GM21723 (cell line): ENCODE measurements at regions not wholly inside any gene's neighbourhood (a gene's known extent, or its start where the extent isn't known, plus 50 kb on each side); places are given as distances from the start of the nearest gene placed in this dataset.
A peak's percentile ranks its signal among the peaks of the same experiment; 100 is the strongest.
"Not testable (repeated sequence)": the region's sequence is repeated elsewhere in the genome, so short reads cannot be mapped to it uniquely, and the experiment has no call there.

Source experiments
- ATAC-seq: cut with Tn5 transposase; IDR thresholded peaks from one replicate; pipeline ENCODE4 v1.9.1; 2021; ENCODE audit warnings: mild to moderate bottlenecking, moderate library complexity; ENCODE audit not compliant: unreplicated experiment

- no peak for ATAC-seq
Measured at GRCh38 chr12:111122458-111122878, 202.1 kb upstream of the MYL2 start.

DNA sequence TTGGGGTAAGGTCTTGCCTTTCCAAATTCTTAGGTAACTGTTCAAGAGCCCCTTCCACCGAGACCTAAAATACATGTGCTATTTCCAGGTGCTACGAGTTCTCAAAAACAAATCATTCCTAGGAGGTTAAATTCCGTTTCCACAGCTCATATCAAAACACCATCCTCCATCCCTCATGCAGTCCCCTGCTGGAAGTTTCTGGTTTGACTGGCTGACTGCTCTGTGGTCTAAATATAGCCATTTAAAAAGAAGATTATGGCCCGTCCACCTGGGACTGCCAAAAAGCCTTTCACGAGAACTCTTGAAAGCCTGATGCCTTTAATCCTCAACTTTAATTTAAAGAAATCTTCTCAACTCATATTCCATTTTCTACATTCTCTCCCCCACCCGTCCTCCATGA lies 201.5 kb upstream of the MYL2 start:
- ATAC-seq, result no peak

DNA sequence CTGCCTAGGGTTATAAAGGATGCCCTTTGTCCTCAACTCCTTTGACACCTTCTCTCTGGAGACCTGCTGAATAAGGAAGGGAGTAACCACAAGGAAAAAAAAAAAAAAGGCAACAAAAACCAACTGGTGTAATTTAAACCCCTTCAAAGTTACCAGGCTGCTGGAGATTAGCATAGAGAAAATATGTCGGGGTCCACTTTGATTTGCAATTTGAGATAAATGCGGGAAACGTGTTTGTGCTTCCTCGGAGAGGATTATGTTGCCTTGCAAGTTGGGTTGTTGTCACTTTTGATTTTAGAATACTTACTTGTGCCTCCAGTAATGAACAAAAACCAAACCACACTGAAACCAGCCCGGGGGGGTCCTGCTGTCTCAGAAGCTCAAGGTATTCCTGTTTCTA lies 200.2 kb upstream of the MYL2 start:
- no peak for ATAC-seq

DNA sequence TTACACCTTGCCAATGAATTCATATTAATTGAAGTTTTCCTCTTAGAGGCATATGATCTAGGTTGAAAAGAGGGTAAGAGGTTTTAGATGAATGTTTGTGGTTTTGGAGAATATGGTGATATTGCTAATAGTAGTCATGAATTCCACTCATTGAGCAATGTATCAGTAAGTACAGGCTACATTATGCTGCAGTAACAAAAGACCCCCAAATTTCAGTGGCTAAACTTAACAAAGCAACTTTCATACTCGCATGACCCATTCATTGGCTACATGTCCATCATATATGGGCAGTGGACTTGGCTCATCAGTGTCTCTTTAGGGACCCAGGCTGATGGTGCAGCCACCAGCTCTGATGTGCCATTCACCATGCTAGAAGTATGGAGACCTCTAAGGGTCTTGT lies 196.6 kb upstream of the MYL2 start:
- ATAC-seq, result no peak

- not testable (repeated sequence) for ATAC-seq
Measured at GRCh38 chr12:111113313-111113712, 192.9 kb upstream of the MYL2 start.

DNA sequence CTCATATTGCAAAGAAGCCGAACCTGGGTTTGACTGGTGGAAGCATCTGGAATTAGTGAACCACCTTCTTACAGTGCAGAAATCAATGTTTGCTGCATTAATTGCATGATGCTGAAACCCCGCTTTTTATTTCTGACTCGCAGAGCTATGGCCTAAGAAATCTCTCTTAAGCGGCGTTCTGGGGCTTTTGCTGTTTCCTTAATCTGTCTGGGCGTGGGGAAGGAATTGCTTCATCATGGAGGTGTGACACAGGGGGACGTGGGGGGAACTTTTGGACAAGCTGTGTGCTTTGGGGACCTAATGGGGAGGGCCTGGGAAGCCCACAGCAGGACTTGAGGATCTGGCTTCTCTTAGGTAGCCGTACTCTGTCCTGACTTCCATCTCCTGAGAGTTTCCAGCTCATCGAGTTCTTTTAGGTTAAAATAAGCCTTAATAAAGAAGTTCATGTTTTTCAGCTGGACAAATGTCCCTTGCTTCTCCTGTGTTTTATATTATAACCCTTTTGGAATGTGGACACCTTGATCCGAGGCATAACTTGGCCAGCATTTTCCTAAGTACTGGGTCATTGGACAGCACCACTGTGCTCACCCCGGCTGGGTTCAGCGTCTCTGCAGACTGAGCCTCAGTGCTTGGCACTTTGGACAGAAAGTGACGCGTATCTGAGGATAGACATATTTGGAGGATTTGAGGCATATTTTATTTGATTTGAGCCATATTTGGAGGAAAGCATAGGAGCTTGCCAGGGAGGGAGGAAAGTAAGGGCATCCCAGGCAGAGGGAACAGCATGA lies 192.1 kb upstream of the MYL2 start:
- no peak for ATAC-seq

GRCh38 chr12:111111681-111112080 lies 191.3 kb upstream of the MYL2 start:
- no peak for ATAC-seq

DNA sequence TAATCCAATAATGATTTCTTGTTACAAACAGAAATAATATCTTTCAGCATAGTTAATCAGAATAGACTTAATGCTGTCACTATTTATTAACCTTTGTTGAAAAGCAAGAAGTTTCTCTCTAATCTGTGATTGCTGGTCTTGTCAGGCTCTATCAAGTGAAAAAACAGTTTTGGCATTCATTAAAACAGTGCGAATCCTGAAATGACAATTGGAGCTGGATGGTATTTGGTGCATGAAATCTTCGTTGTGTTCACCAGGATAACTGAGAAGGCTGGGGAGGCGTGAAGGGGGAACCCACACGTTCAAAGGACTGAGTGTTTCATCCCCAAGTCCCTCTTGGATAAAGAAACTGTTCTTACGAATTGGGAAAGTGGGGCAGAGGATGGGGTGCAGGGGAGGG lies 190.2 kb upstream of the MYL2 start:
- no peak for ATAC-seq

DNA sequence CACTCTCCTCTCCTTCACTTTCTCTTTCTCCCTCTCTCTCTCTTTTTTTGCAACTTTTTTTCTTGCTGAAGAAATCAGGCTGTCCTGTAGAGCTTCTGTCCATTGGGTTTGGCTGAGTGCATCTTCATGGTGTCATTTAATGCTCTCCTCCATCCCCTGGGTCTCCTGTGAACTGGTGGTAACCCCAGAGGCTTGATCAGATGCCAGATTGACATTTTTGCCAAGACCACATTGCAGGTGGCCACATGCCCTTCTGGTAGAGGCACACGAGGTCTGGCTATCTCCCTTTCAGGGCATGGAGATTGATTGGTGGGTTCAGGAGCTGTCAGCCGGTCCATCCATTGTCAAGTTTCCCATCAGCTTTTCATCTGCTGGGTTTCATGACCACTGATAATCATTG lies 188.3 kb upstream of the MYL2 start:
- no peak for ATAC-seq

- no peak for ATAC-seq
Measured at GRCh38 chr12:111107392-111108178, 187.2 kb upstream of the MYL2 start.

- no peak for ATAC-seq
Measured at GRCh38 chr12:111105294-111105693, 184.9 kb upstream of the MYL2 start.

DNA sequence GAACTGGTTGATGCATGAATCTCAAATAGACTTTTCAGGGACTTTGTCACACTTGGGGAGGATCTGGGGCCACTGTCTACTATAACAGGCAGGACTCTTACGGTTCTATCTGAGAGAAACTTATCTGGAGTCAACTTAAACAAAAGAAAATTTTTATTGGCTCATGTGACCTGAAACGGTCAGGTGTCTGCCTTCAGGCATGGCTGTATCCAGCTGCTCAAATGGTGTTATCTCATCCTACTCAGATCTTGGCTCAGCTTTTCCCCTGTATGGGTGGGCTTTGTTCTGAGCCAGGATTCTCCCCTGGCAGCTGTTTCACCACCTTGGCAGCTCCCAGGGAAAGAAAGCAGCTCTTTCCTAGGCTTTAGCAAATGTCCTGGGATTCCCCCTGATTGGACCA lies 183.2 kb upstream of the MYL2 start:
- ATAC-seq, result no peak

GRCh38 chr12:111102102-111102739 lies 181.8 kb upstream of the MYL2 start:
- no peak for ATAC-seq

GRCh38 chr12:111101003-111101402 lies 180.6 kb upstream of the MYL2 start:
- no peak for ATAC-seq

DNA sequence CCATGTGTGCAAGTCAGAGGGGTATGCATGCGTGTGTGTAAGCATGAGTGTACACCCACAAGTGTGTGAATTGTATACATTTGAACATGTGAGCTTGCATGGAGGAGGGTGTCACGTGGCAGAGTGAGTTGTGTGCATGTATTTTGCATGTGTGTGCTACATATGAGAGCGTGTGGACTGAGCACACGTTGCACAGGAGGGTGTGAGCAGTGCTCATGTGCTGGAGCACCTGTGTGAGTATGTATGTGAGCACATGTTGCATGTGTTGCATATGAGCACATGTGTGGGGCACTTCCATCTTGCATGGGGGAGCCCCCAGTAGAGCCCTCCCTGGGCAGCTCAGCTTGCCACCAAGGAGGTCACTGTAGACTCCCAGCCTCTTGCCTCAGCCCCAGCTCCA lies 180.2 kb upstream of the MYL2 start:
- ATAC-seq, result no peak

DNA sequence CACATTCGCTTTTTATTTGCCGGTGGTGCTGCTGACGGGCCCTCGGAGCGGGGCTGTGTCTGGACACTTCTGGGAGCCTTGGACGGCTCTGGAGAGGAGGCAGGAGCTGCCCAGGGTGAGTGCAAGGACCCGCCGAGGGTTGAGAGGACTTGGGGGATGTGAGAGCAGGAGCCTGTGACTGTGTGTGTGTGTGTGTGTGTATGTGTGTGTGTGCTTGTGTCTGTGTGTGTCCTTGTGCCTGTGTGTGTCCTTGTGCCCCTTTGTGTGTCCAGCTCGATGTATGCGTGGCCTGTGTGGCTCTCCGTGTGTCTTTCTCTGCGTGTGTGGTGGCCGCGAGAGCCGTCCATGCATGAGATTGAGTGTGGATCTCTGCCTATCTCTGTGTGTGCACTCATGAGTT lies 179.6 kb upstream of the MYL2 start:
- ATAC-seq, result no peak

GRCh38 chr12:111099186-111099585 lies 178.8 kb upstream of the MYL2 start:
- no peak for ATAC-seq

GRCh38 chr12:111094157-111095010 lies 174.0 kb upstream of the MYL2 start:
- ATAC-seq, result no peak

- peak; percentile 66 for ATAC-seq
Measured at GRCh38 chr12:111093428-111094142, 173.2 kb upstream of the MYL2 start.

DNA sequence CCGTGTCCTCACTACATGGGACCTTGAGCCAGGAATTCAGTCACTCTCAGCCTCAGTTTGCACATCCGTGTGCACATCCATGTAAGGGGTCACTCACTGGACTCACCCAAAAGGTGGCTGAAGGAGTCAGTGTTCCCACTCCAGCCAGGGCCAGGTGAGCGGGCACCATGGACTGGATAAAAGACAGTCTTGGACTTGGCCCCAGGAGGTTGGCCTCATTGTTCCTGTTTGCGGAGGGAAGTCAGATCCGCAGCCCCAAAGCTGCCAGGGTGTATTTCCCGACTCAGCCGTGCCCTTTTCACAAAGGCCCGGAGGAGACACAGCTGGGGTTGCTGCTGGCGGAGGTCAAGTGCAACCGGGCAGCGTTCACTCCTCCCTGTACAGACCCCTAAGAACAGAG lies 170.7 kb upstream of the MYL2 start:
- ATAC-seq, result no peak
